Astrocyte (in vitro differentiated cells and primary cell): ENCODE measurements at regions not wholly inside any gene's neighbourhood (a gene's known extent, or its start where the extent isn't known, plus 50 kb on each side); places are given as distances from the start of the nearest gene placed in this dataset.

ENCODE experiments used
- EZH2 ChIP-seq: IDR thresholded peaks from 2 replicates; pipeline ENCODE4 v1.6.1; 2012; ENCODE audit warnings: mild to moderate bottlenecking, low read length, inconsistent platforms; ENCODE audit not compliant: insufficient read depth
- TF ChIP-seq, protein P1 (sequence below): IDR thresholded peaks from 2 replicates; pipeline ENCODE4 v1.5.1; 2011; ENCODE audit warnings: low read depth, mild to moderate bottlenecking, inconsistent platforms, low read length, moderate library complexity; ENCODE audit not compliant: insufficient read depth

- TF ChIP-seq, protein P1, sequence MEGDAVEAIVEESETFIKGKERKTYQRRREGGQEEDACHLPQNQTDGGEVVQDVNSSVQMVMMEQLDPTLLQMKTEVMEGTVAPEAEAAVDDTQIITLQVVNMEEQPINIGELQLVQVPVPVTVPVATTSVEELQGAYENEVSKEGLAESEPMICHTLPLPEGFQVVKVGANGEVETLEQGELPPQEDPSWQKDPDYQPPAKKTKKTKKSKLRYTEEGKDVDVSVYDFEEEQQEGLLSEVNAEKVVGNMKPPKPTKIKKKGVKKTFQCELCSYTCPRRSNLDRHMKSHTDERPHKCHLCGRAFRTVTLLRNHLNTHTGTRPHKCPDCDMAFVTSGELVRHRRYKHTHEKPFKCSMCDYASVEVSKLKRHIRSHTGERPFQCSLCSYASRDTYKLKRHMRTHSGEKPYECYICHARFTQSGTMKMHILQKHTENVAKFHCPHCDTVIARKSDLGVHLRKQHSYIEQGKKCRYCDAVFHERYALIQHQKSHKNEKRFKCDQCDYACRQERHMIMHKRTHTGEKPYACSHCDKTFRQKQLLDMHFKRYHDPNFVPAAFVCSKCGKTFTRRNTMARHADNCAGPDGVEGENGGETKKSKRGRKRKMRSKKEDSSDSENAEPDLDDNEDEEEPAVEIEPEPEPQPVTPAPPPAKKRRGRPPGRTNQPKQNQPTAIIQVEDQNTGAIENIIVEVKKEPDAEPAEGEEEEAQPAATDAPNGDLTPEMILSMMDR: no peak
- TF ChIP-seq EZH2: no peak
Observed at GRCh38 chr18:24631243-24632025, 171.0 kb downstream of the HRH4 start.
